Mesothelial cell of epicardium (in vitro differentiated cells): ENCODE measurements at regions not wholly inside any gene's neighbourhood (a gene's known extent, or its start where the extent isn't known, plus 50 kb on each side); places are given as distances from the start of the nearest gene placed in this dataset.

Source experiments
- DNase-seq, 2 experiments: peaks; one replicate each; pipeline ENCODE4 v3.0.0; 2021; ENCODE audit warnings: low spot score in 2 of 2; ENCODE audit not compliant: unreplicated experiment in 2 of 2
- H3K27ac Mint-ChIP-seq: 2 replicates; pipeline ENCODE4 v1.8.0; 2021; ENCODE audit warnings: mixed read lengths
- H3K27me3 Mint-ChIP-seq: 2 replicates; pipeline ENCODE4 v1.8.0; 2021; ENCODE audit warnings: low read depth, mixed read lengths
- H3K36me3 Mint-ChIP-seq: 2 replicates; pipeline ENCODE4 v1.8.0; 2021; ENCODE audit warnings: mixed read lengths
- H3K4me1 Mint-ChIP-seq: 2 replicates; pipeline ENCODE4 v1.8.0; 2021; ENCODE audit warnings: mixed read lengths
- H3K4me3 Mint-ChIP-seq: 2 replicates; pipeline ENCODE4 v1.8.0; 2021; ENCODE audit warnings: mild to moderate bottlenecking, moderate library complexity, mixed read lengths
- H3K9me3 Mint-ChIP-seq: 2 replicates; pipeline ENCODE4 v1.8.0; 2021; ENCODE audit warnings: mixed read lengths
- CTCF ChIP-seq: fragments of 200-600 bp; sonication (generic); IDR thresholded peaks from one replicate; pipeline ENCODE4 v1.5.0; 2021; ENCODE audit warnings: antibody characterized with exemption; ENCODE audit not compliant: unreplicated experiment

GRCh38 chr13:91158017-91158395 lies 189.5 kb upstream of the MIR17HG start:
- H3K9me3 Mint-ChIP-seq, result no peaks in the 10 kb centered on the region
- no peaks in the 10 kb centered on the region for H3K36me3 Mint-ChIP-seq
- no peak overlapping the region for H3K4me3 Mint-ChIP-seq
- no peaks in the 10 kb centered on the region for H3K27me3 Mint-ChIP-seq
- no peak for DNase-seq
- peaks cover 44% of the 10 kb centered on the region for H3K4me1 Mint-ChIP-seq
- TF ChIP-seq CTCF, result no peak
- no peak overlapping the region for H3K27ac Mint-ChIP-seq

GRCh38 chr13:91162180-91162579 lies 185.3 kb upstream of the MIR17HG start:
- Mint-ChIP-seq H3K4me1 (peaks cover 6% of the 10 kb centered on the region), H3K4me3 (no peak overlapping the region), H3K9me3 (peaks cover 8% of the 10 kb centered on the region), H3K27ac (no peak overlapping the region), H3K36me3 (no peaks in the 10 kb centered on the region), H3K27me3 (no peaks in the 10 kb centered on the region)
- no peak for DNase-seq
- no peak for TF ChIP-seq CTCF

GRCh38 chr13:91162589-91162988 lies 184.9 kb upstream of the MIR17HG start:
- Mint-ChIP-seq H3K36me3 (no peaks in the 10 kb centered on the region), H3K27ac (no peak overlapping the region), H3K4me1 (peaks cover 4% of the 10 kb centered on the region), H3K4me3 (no peak overlapping the region), H3K27me3 (no peaks in the 10 kb centered on the region), H3K9me3 (peaks cover 8% of the 10 kb centered on the region)
- no peak for TF ChIP-seq CTCF
- no peak for DNase-seq

- H3K36me3 Mint-ChIP-seq, result no peaks in the 10 kb centered on the region
- peaks cover 16% of the 10 kb centered on the region for H3K4me1 Mint-ChIP-seq
- H3K9me3 Mint-ChIP-seq, result peaks cover 8% of the 10 kb centered on the region
- no peak for TF ChIP-seq CTCF
- DNase-seq, result no peak
- no peaks in the 10 kb centered on the region for H3K27me3 Mint-ChIP-seq
- no peak overlapping the region for H3K4me3 Mint-ChIP-seq
- no peak overlapping the region for H3K27ac Mint-ChIP-seq
These were observed 181.7 kb upstream of the MIR17HG start for GRCh38 chr13:91165758-91166157.

- Mint-ChIP-seq H3K27me3 (no peaks in the 10 kb centered on the region), H3K36me3 (no peaks in the 10 kb centered on the region), H3K9me3 (peaks cover 8% of the 10 kb centered on the region), H3K27ac (no peak overlapping the region), H3K4me3 (no peak overlapping the region), H3K4me1 (peaks cover 16% of the 10 kb centered on the region)
- no peak for DNase-seq
- TF ChIP-seq CTCF, result no peak
These were observed 180.6 kb upstream of the MIR17HG start for GRCh38 chr13:91166714-91167511.
